GM12878 (cell line): ENCODE measurements at regions not wholly inside any gene's neighbourhood (a gene's known extent, or its start where the extent isn't known, plus 50 kb on each side); places are given as distances from the start of the nearest gene placed in this dataset.

Experiments used
- ATAC-seq: fragments of 200-7000 bp; cut with Tn5 transposase; 3 replicates; pipeline ENCODE4 v1.9.1; 2020; ENCODE audit warnings: mild to moderate bottlenecking, moderate library complexity
- BruUV-seq: library from RNA; stranded (reverse); fragments of 400-500 nt; replicated peaks from 2 replicates; lab custom pipeline; 2021; lab: Mats Ljungman, UMichigan
- CTCF ChIA-PET: fragments of 300-600 bp; sonication (Branson Sonifier 250); formaldehyde crosslinking; extraction: SDS; loops from one replicate; lab custom pipeline; 2021; ENCODE audit warnings: inconsistent platforms; lab: Yijun Ruan, JAX
- POLR2A ChIA-PET: fragments of 350-600 bp; formaldehyde crosslinking; extraction: SDS; loops from one replicate; lab custom pipeline; 2021; ENCODE audit warnings: inconsistent platforms; lab: Charles Lee
- RAD21 ChIA-PET: fragments of 300-600 bp; sonication (Branson Sonifier 250); formaldehyde crosslinking; loops from one replicate; lab custom pipeline; 2023; ENCODE audit warnings: antibody characterized with exemption; ENCODE audit not compliant: unreplicated experiment; lab: Charles Lee
- SMC1A ChIA-PET: fragments of 300-600 bp; sonication (Branson Sonifier 250); formaldehyde crosslinking; loops from one replicate; lab custom pipeline; 2023; ENCODE audit not compliant: unreplicated experiment, uncharacterized antibody; lab: Charles Lee
- DNase-seq: peaks from one replicate; pipeline ENCODE4 v3.0.0-alpha.2; 2011; ENCODE audit warnings: low read depth, low spot score
- FAIRE-seq: peaks from 3 replicates; lab custom pipeline; 2011; peaks lifted over from hg19 to GRCh38; lab: Jason Lieb, UNC
- H2AFZ ChIP-seq: 2 replicates; pipeline ENCODE4 v1.6.0; 2011; ENCODE audit warnings: low read depth, low read length, control low read depth; ENCODE audit not compliant: control insufficient read depth
- H3K27ac ChIP-seq: 2 replicates; pipeline ENCODE4 v1.5.1; 2011; ENCODE audit warnings: control low read depth; ENCODE audit not compliant: control insufficient read depth, insufficient read depth
- H3K27me3 ChIP-seq, 2 experiments: replicated peaks in 1 of 2; 2 replicates each; pipeline versions ENCODE4 v1.6.0 to v1.6.1; 2011; ENCODE audit warnings: low read length in 1 of 2; ENCODE audit not compliant: control insufficient read depth in 2 of 2, insufficient read depth in 2 of 2
- H3K36me3 ChIP-seq, 2 experiments: 2 replicates each; pipeline ENCODE4 v1.5.1; 2011; ENCODE audit warnings: low read length in 1 of 2; ENCODE audit not compliant: control insufficient read depth in 2 of 2, insufficient read depth in 2 of 2
- H3K4me1 ChIP-seq: 2 replicates; pipeline ENCODE4 v1.6.1; 2011; ENCODE audit warnings: mild to moderate bottlenecking, low read length, moderate library complexity, mixed read lengths; ENCODE audit not compliant: control insufficient read depth, insufficient read depth
- H3K4me2 ChIP-seq: 2 replicates; pipeline ENCODE4 v1.6.0; 2011; ENCODE audit warnings: control low read depth; ENCODE audit not compliant: control insufficient read depth, insufficient read depth
- H3K4me3 ChIP-seq: fragments of 200-600 bp; sonication (generic); 2 replicates; pipeline ENCODE4 v1.5.1; 2016
- H3K79me2 ChIP-seq: 2 replicates; pipeline ENCODE4 v1.6.0; 2011; ENCODE audit warnings: low read length; ENCODE audit not compliant: control insufficient read depth, insufficient read depth
- H3K9ac ChIP-seq: 2 replicates; pipeline ENCODE4 v1.8.0; 2011; ENCODE audit warnings: low read length, control low read depth, mixed read lengths; ENCODE audit not compliant: control insufficient read depth, insufficient read depth
- H3K9me3 ChIP-seq: replicated peaks from 3 replicates; pipeline ENCODE4 v1.5.1; 2011; ENCODE audit warnings: mild to moderate bottlenecking, low read length; ENCODE audit not compliant: control insufficient read depth, insufficient read depth
- H4K20me1 ChIP-seq: 2 replicates; pipeline ENCODE4 v1.6.0; 2011; ENCODE audit not compliant: control insufficient read depth, insufficient read depth
- CBX3 ChIP-seq: fragments of 200-600 bp; sonication (generic); IDR thresholded peaks from 2 replicates; pipeline ENCODE4 v1.6.1; 2016; ENCODE audit warnings: low read depth, borderline replicate concordance
- CEBPB ChIP-seq, 2 experiments: fragments of 150-350 bp in 1 of 2; IDR thresholded peaks; 2 replicates each; pipeline ENCODE4 v1.6.1; 2012 to 2014; ENCODE audit warnings: low read depth in 2 of 2, low read length in 2 of 2, borderline replicate concordance in 1 of 2, inconsistent platforms in 1 of 2
- GATAD2B ChIP-seq: fragments of 450-650 bp; conservative IDR thresholded peaks from 2 replicates; pipeline ENCODE4 v1.6.1; 2017; ENCODE audit warnings: low read depth, mild to moderate bottlenecking, moderate library complexity
- IKZF1 ChIP-seq: fragments of 450-650 bp; conservative IDR thresholded peaks from 2 replicates; pipeline ENCODE4 v1.6.1; 2017; ENCODE audit warnings: antibody characterized with exemption, mild to moderate bottlenecking
- JUND ChIP-seq: IDR thresholded peaks from 2 replicates; pipeline ENCODE4 v1.6.1; 2012; ENCODE audit warnings: low read depth, mild to moderate bottlenecking, low read length, improper control_type of control experiment, moderate library complexity
- MXI1 ChIP-seq: fragments of 150-350 bp; IDR thresholded peaks from 2 replicates; pipeline ENCODE4 v1.6.1; 2011; ENCODE audit warnings: low read depth, mild to moderate bottlenecking, inconsistent platforms, low read length, improper control_type of control experiment
- NR2F1 ChIP-seq: fragments of 450-650 bp; conservative IDR thresholded peaks from 2 replicates; pipeline ENCODE4 v1.6.1; 2017; ENCODE audit warnings: mild to moderate bottlenecking
- POLR2A ChIP-seq: IDR thresholded peaks from 2 replicates; pipeline ENCODE4 v1.6.1; 2011; ENCODE audit warnings: low read depth, mild to moderate bottlenecking, low read length
- RUNX3 ChIP-seq: IDR thresholded peaks from 2 replicates; pipeline ENCODE4 v1.6.1; 2012; ENCODE audit warnings: low read length, inconsistent platforms
- SMC3 ChIP-seq: IDR thresholded peaks from 2 replicates; pipeline ENCODE4 v1.6.1; 2011; ENCODE audit warnings: low read length, improper control_type of control experiment, borderline replicate concordance
- SP1 ChIP-seq: IDR thresholded peaks from one replicate; pipeline ENCODE4 v1.6.1; 2011; ENCODE audit warnings: low read depth, low read length
- TBL1XR1 ChIP-seq: IDR thresholded peaks from 2 replicates; pipeline ENCODE4 v1.6.1; 2012; ENCODE audit warnings: low read depth, low read length, improper control_type of control experiment
- TCF3 ChIP-seq: IDR thresholded peaks from 2 replicates; pipeline ENCODE4 v1.6.1; 2012; ENCODE audit warnings: low read depth, mild to moderate bottlenecking, low read length, borderline replicate concordance; ENCODE audit not compliant: insufficient read depth
- YBX1 ChIP-seq: fragments of 450-650 bp; IDR thresholded peaks from 2 replicates; pipeline ENCODE4 v1.6.1; 2016; ENCODE audit warnings: antibody characterized with exemption
- ZBTB33 ChIP-seq: fragments of 450-650 bp; IDR thresholded peaks from 2 replicates; pipeline ENCODE4 v1.6.1; 2017; ENCODE audit warnings: mild to moderate bottlenecking
- ZNF207 ChIP-seq: fragments of 450-650 bp; IDR thresholded peaks from 2 replicates; pipeline ENCODE4 v1.6.1; 2014; ENCODE audit warnings: antibody characterized with exemption, mild to moderate bottlenecking, borderline replicate concordance
- ZNF384 ChIP-seq: IDR thresholded peaks from 2 replicates; pipeline ENCODE4 v1.6.1; 2012; ENCODE audit warnings: low read depth, mild to moderate bottlenecking, low read length, improper control_type of control experiment, borderline replicate concordance
- WGBS: methylation state at CpG from one replicate; pipeline ENCODE4 v1.1.6; 2016; ENCODE audit warnings: low lambda C conversion rate; ENCODE audit not compliant: insufficient replicate concordance, insufficient coverage; ENCODE audit errors: missing lambda C conversion rate; 5-methylcytosine and 5-hydroxymethylcytosine counted together
- in situ Hi-C: fragments of 300-500 bp; cut with MboI; formaldehyde crosslinking; loops from 9 replicates; pipeline ENCODE4 v1.14.3; 2018; ENCODE audit warnings: mixed read lengths
- intact Hi-C: fragments of 100-400 bp; cut with micrococcal nuclease; formaldehyde crosslinking; loops from one replicate; pipeline ENCODE4 v1.14.2; 2022; ENCODE audit not compliant: unreplicated experiment

GRCh38 chr10:2745666-2746065 lies 321.7 kb upstream of the PFKP start:
- TF ChIP-seq POLR2A (no peak), NR2F1 (no peak), JUND (no peak), SP1 (no peak), ZNF207 (no peak), SMC3 (no peak), MXI1 (no peak), CBX3 (no peak), ZNF384 (no peak), GATAD2B (no peak), IKZF1 (no peak), TBL1XR1 (no peak), RUNX3 (no peak), ZBTB33 (no peak), YBX1 (no peak), TCF3 (no peak), CEBPB (IDR thresholded peaks at IDR 0.05; ENCODE audit: borderline replicate concordance in 1 of 2, low read depth in 2 of 2, low read length in 2 of 2) (no peak)

More at GRCh38 chr10:2745666-2746065, 321.7 kb upstream of the PFKP start:
- Histone ChIP-seq H3K27me3 (no peaks in the 10 kb centered on the region), H3K4me2 (no peak overlapping the region), H3K27ac (no peak overlapping the region), H3K79me2 (no peaks in the 10 kb centered on the region), H3K4me3 (no peak overlapping the region), H3K9ac (no peak overlapping the region), H3K4me1 (no peaks in the 10 kb centered on the region), H2AFZ (no peak overlapping the region), H3K36me3 (no peaks in the 10 kb centered on the region), H4K20me1 (no peaks in the 10 kb centered on the region), H3K9me3 (no peaks in the 10 kb centered on the region)
- intact Hi-C loops (no loop called here), in situ Hi-C loops (no loop called here)
- DNase-seq (no peak), FAIRE-seq (no peak), ATAC-seq (no peak)
- CTCF ChIA-PET: no interaction called here
- SMC1A ChIA-PET: no interaction called here
- no TSS peak for BruUV-seq
- RAD21 ChIA-PET: no interaction called here
- POLR2A ChIA-PET: no interaction called here
- WGBS: 32% methylated on average over 5 of the region's 5 CpGs
